Stomach (tissue), 4 donors: ENCODE measurements at regions not wholly inside any gene's neighbourhood (a gene's known extent, or its start where the extent isn't known, plus 50 kb on each side); places are given as distances from the start of the nearest gene placed in this dataset.

Source experiments
- EP300 ChIP-seq: sonication (generic); formaldehyde crosslinking; IDR thresholded peaks from one replicate; pipeline ENCODE4 v1.6.1; 2017; ENCODE audit warnings: antibody characterized with exemption
- POLR2A ChIP-seq, 4 donors: fragments of 450-650 bp; IDR thresholded peaks; one replicate each; pipeline ENCODE4 v1.6.1; 2016; ENCODE audit warnings: antibody characterized with exemption in 4 of 4, control low read depth in 2 of 4, mild to moderate bottlenecking in 1 of 4, moderate library complexity in 1 of 4
- POLR2AphosphoS5 ChIP-seq, 3 donors: sonication (generic); formaldehyde crosslinking; IDR thresholded peaks; one replicate each; pipeline ENCODE4 v1.6.1; 2016; ENCODE audit warnings: antibody characterized with exemption in 3 of 3
- TF ChIP-seq, protein P1 (sequence below), 7 experiments: fragments of 450-650 bp in 4 of 7; fragments of 200-600 bp in 3 of 7; sonication (generic) in 3 of 7; IDR thresholded peaks; one replicate each; pipeline ENCODE4 v1.5.1; 2016 to 2019; ENCODE audit warnings: antibody characterized with exemption in 7 of 7, control low read depth in 2 of 7, mild to moderate bottlenecking in 1 of 7

DNA sequence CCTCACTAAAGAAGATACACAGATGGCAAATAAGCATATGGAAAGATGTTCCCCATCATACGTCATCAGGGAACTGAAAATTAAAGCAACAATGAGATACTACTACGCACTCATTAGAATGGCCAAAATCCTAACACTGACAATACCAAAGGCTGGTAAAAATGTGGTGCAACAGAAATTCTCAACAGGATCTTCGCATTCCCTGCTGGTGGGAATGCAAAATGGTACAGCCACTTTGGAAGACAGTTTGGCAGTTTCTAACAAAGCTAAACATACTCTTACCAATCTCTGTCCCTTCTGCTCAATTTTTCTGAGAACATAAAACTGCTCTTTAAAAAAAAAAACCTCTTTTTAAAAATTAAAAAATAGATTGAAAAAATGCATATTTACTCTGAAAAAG, 300.2 kb downstream of the FBXW7 start:
- TF ChIP-seq, protein P1, sequence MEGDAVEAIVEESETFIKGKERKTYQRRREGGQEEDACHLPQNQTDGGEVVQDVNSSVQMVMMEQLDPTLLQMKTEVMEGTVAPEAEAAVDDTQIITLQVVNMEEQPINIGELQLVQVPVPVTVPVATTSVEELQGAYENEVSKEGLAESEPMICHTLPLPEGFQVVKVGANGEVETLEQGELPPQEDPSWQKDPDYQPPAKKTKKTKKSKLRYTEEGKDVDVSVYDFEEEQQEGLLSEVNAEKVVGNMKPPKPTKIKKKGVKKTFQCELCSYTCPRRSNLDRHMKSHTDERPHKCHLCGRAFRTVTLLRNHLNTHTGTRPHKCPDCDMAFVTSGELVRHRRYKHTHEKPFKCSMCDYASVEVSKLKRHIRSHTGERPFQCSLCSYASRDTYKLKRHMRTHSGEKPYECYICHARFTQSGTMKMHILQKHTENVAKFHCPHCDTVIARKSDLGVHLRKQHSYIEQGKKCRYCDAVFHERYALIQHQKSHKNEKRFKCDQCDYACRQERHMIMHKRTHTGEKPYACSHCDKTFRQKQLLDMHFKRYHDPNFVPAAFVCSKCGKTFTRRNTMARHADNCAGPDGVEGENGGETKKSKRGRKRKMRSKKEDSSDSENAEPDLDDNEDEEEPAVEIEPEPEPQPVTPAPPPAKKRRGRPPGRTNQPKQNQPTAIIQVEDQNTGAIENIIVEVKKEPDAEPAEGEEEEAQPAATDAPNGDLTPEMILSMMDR (IDR thresholded peaks at IDR 0.05), result no peak
- no peak for TF ChIP-seq POLR2A (IDR thresholded peaks at IDR 0.05)
- TF ChIP-seq EP300, result no peak
- no peak for TF ChIP-seq POLR2AphosphoS5 (IDR thresholded peaks at IDR 0.05)
